ENCODE measurements at regions not wholly inside any gene's neighbourhood (a gene's known extent, or its start where the extent isn't known, plus 50 kb on each side); places are given as distances from the start of the nearest gene placed in this dataset.

DNA sequence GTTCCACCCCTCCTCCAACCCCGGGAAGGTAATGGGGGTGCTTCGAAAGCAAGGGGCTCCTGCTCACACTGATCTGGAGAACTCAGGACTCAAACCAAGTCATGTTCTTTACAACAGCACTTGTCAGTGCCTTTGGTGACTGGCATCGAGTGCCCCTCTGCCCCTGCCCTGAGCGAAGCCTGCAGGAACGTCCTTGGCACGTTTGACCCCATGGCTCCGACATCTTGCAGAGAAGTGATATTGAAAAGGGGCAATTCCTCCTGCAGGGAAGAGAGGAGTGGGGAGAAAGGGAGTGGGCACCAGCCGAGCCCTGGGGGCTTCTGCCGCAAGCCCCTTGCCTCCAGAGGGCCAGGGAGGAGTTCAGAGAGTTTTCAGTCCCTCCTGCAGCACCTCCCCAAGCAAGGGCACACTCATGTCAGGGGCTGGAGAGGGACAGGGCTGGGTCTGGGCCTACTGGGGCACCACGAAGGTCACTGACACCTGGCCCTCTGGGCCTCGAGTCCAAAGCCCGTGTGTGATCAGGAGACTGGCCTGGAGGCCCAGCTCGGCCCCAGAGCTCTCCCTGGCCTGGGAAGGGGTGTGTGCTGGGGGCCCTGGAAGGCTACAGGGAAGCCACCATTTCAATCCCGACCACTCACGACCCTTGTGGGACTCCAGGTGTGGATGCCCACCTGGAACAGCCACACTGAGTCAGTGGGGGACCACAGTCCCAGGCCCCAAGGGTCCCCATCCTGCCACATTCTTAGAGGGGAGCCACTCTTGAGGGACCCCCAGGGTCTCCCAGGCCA lies 94.9 kb upstream of the NKX1-1 start:
- no peak overlapping the region for H3K4me3 ChIP-seq
- no peaks in the 10 kb centered on the region for H3K4me1 ChIP-seq
- no peaks in the 10 kb centered on the region for H3K9me3 ChIP-seq
- H3K27ac ChIP-seq: no peak overlapping the region
- H3K36me3 ChIP-seq: no peaks in the 10 kb centered on the region
- peaks cover 18% of the 10 kb centered on the region for H3K27me3 ChIP-seq
- TF ChIP-seq POLR2AphosphoS5 (IDR thresholded peaks at IDR 0.05) (no peak), EP300 (IDR thresholded peaks at IDR 0.05; ENCODE audit: low read depth) (no peak), POLR2A (IDR thresholded peaks at IDR 0.05) (no peak)
- TF ChIP-seq, protein P1, sequence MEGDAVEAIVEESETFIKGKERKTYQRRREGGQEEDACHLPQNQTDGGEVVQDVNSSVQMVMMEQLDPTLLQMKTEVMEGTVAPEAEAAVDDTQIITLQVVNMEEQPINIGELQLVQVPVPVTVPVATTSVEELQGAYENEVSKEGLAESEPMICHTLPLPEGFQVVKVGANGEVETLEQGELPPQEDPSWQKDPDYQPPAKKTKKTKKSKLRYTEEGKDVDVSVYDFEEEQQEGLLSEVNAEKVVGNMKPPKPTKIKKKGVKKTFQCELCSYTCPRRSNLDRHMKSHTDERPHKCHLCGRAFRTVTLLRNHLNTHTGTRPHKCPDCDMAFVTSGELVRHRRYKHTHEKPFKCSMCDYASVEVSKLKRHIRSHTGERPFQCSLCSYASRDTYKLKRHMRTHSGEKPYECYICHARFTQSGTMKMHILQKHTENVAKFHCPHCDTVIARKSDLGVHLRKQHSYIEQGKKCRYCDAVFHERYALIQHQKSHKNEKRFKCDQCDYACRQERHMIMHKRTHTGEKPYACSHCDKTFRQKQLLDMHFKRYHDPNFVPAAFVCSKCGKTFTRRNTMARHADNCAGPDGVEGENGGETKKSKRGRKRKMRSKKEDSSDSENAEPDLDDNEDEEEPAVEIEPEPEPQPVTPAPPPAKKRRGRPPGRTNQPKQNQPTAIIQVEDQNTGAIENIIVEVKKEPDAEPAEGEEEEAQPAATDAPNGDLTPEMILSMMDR (IDR thresholded peaks at IDR 0.05): no peak
- in situ Hi-C loops (cut with MboI; ENCODE audit: low pct_ligation_motif_present in 1 of 4, low pct_unique_long_range_greater_than_20kb in 1 of 4, low sequenced_read_pairs in 3 of 4) (no loop called here), intact Hi-C loops (cut with DNase I; ENCODE audit: low total_unique reads) (no loop called here)
- no peak for DNase-seq
- WGBS, 2 donors (ENCODE audit: low coverage in 1 of 2): 67% methylated on average over 15 of the region's 15 CpGs; no CpG with 5 or more reads in 1 of the 2 donors

DNA sequence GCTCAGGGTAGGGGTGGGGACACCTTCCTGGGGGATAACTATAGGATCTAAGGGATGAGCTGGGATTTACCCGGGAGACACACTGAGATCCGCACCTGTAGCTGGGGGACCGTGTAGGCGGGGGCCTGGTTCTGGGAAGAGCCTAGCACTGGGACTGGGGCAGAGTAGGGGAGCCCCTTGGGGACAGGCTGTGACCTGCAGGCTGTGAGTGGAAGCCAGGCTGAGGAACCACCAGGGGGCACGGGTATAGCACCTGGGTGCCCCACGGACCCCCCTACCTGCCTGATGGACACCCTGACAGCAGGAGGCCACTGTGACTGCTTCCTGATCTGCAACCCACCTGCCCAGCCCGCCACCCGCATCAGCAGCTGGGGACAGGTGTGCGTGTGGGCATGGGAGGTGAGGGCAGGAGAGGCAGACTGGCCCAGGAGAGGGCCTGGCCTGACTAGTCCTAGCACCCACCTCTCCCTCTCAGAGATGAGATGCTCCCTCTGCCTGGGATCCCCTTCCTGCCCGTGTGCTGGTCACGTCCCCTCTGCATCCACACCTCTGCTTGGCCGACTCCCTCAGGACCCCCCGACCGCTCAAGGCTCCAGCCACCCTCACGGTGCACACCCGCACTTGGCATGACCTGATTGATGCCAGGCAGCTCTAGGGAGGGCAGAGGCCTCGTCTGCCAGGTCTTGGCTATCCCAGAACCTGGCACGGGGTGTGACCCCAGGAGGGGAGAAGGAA lies 94.2 kb upstream of the NKX1-1 start:
- peaks cover 15% of the 10 kb centered on the region for H3K27me3 ChIP-seq
- WGBS, 2 donors (ENCODE audit: low coverage in 1 of 2): 83% methylated on average over 16 of the region's 18 CpGs; no CpG with 5 or more reads in 1 of the 2 donors

DNA sequence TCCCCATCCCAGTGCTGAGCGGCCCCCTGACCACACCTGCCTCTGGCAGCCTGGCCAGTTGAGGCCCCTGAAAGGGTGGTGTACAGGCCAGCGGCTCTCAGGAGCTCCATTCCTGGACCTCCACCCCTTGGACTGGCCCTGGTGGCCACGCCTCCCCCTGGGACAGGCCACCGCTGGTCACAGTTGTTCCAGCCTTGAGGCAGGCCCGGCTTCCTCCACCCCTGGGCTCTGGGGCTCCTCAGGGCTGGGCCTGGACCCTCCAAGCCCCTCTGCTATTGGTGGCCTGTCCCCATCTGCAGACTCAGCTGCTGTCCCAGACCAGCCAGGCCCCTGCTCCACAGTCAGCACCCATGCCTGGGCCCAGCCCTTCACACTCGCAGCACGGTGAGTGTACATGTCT lies 93.2 kb upstream of the NKX1-1 start:
- Histone ChIP-seq H3K27ac (no peak overlapping the region), H3K36me3 (no peaks in the 10 kb centered on the region), H3K9me3 (no peaks in the 10 kb centered on the region), H3K4me1 (no peaks in the 10 kb centered on the region), H3K4me3 (no peak overlapping the region), H3K27me3 (peaks cover 11% of the 10 kb centered on the region)
- intact Hi-C loops (cut with DNase I; ENCODE audit: low total_unique reads): no loop called here
- no peak for DNase-seq
- TF ChIP-seq POLR2A (IDR thresholded peaks at IDR 0.05) (no peak), POLR2AphosphoS5 (IDR thresholded peaks at IDR 0.05) (no peak), EP300 (IDR thresholded peaks at IDR 0.05; ENCODE audit: low read depth) (no peak)
- TF ChIP-seq, protein P1 (IDR thresholded peaks at IDR 0.05): no peak
- in situ Hi-C loops (cut with MboI; ENCODE audit: low pct_ligation_motif_present in 1 of 4, low pct_unique_long_range_greater_than_20kb in 1 of 4, low sequenced_read_pairs in 3 of 4): no loop called here
- WGBS, 2 donors (ENCODE audit: low coverage in 1 of 2): 74% methylated on average over 7 of the region's 7 CpGs; no CpG with 5 or more reads in 1 of the 2 donors

More for the DNA sequence above, 94.2 kb upstream of the NKX1-1 start:
- TF ChIP-seq POLR2AphosphoS5 (IDR thresholded peaks at IDR 0.05) (no peak), POLR2A (IDR thresholded peaks at IDR 0.05) (no peak), EP300 (IDR thresholded peaks at IDR 0.05; ENCODE audit: low read depth) (no peak)
- TF ChIP-seq, protein P1 (IDR thresholded peaks at IDR 0.05): no peak
- Histone ChIP-seq H3K4me3 (no peak overlapping the region), H3K9me3 (no peaks in the 10 kb centered on the region), H3K36me3 (no peaks in the 10 kb centered on the region), H3K27ac (no peak overlapping the region), H3K4me1 (no peaks in the 10 kb centered on the region)
- no peak for DNase-seq
- intact Hi-C loops (cut with DNase I; ENCODE audit: low total_unique reads): no loop called here
- in situ Hi-C loops (cut with MboI; ENCODE audit: low pct_ligation_motif_present in 1 of 4, low pct_unique_long_range_greater_than_20kb in 1 of 4, low sequenced_read_pairs in 3 of 4): no loop called here

DNA sequence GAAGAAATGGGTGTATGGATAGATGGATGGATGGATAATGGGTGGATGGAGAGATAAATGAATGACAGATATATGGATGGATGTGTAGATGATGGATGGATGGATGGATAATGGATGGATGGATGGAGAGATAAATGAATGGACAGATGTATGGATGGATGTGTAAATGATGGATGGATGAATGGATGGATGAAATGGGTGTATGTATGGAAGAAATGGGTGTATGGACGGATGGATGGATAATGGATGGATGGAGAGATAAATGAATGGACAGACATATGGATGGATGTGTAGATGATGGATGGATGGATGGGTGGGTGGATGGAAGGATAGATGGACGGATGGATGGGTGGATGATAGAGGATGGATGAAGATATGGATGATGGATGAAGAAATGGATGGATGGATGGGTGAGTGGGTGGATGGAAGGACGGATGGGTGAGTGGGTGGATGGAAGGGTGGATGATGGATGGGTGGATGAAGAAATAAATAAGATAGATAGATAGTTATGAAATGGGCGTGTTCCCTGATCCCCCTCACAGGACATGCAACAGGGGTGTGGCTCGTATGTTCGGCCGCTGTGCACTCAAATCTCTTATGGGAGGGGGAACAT lies 91.1 kb upstream of the NKX1-1 start:
- Histone ChIP-seq H3K4me3 (no peak overlapping the region), H3K4me1 (no peaks in the 10 kb centered on the region), H3K27ac (no peak overlapping the region), H3K9me3 (no peaks in the 10 kb centered on the region), H3K27me3 (peaks cover 16% of the 10 kb centered on the region), H3K36me3 (no peaks in the 10 kb centered on the region)
- WGBS, 2 donors (ENCODE audit: low coverage in 1 of 2): 72 to 88% methylated on average over 4 to 7 of the region's 7 CpGs
- no peak for DNase-seq
- in situ Hi-C loops (cut with MboI; ENCODE audit: low pct_ligation_motif_present in 1 of 4, low pct_unique_long_range_greater_than_20kb in 1 of 4, low sequenced_read_pairs in 3 of 4) (no loop called here), intact Hi-C loops (cut with DNase I; ENCODE audit: low total_unique reads) (no loop called here)
- TF ChIP-seq POLR2A (IDR thresholded peaks at IDR 0.05) (no peak), POLR2AphosphoS5 (IDR thresholded peaks at IDR 0.05) (no peak), EP300 (IDR thresholded peaks at IDR 0.05; ENCODE audit: low read depth) (no peak)
- TF ChIP-seq, protein P1 (IDR thresholded peaks at IDR 0.05): no peak

Measured in transverse colon (tissue), 4 donors.